ENCODE measurements at regions not wholly inside any gene's neighbourhood (a gene's known extent, or its start where the extent isn't known, plus 50 kb on each side); places are given as distances from the start of the nearest gene placed in this dataset.

GRCh38 chr7:82694022-82694421 is 250.4 kb upstream of the CACNA2D1 start:
- TF ChIP-seq POLR2A (IDR thresholded peaks at IDR 0.05): no peak
- TF ChIP-seq CTCF (IDR thresholded peaks at IDR 0.05): no peak
- TF ChIP-seq POLR2AphosphoS5 (IDR thresholded peaks at IDR 0.05): no peak
- TF ChIP-seq EP300 (IDR thresholded peaks at IDR 0.05): no peak
- no peak overlapping the region for H3K27ac ChIP-seq
- ATAC-seq (ENCODE audit: low FRiP score in 2 of 2) (no peak), DNase-seq (no peak)
- WGBS, 2 donors: 88 to 92% methylated on average over 5 of the region's 5 CpGs
- no peaks in the 10 kb centered on the region for H3K36me3 ChIP-seq
- no peaks in the 10 kb centered on the region for H3K4me1 ChIP-seq
- H3K4me3 ChIP-seq: no peak overlapping the region
- no peaks in the 10 kb centered on the region for H3K9me3 ChIP-seq
- H3K27me3 ChIP-seq: no peaks in the 10 kb centered on the region

DNA sequence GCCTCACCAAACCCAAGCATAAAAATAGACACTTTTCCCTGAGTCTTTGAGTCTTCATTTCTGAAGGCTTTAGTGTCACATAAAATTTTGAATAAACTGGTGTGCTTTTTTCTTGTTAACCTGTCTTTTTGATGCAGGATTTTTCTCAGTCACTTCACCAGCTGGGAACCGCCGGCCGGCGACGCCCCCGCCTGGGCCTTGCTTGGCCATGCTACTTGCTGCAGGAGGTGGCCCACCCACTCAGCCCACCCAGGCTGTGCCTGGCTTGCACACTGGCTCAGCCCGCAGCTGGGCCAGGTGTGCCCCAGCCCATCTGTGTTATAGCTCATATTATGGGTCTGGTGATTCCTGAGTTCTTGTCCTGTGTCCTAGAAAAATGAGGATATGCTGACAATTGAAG is 247.4 kb upstream of the CACNA2D1 start:
- Histone ChIP-seq H3K36me3 (no peaks in the 10 kb centered on the region), H3K9me3 (no peaks in the 10 kb centered on the region), H3K27me3 (no peaks in the 10 kb centered on the region), H3K4me3 (no peak overlapping the region), H3K4me1 (no peaks in the 10 kb centered on the region), H3K27ac (no peak overlapping the region)
- TF ChIP-seq EP300 (IDR thresholded peaks at IDR 0.05): no peak
- TF ChIP-seq CTCF (IDR thresholded peaks at IDR 0.05): no peak
- no peak for TF ChIP-seq POLR2A (IDR thresholded peaks at IDR 0.05)
- TF ChIP-seq POLR2AphosphoS5 (IDR thresholded peaks at IDR 0.05): no peak
- WGBS, 2 donors: 90 to 95% methylated on average over 7 of the region's 7 CpGs
- no peak for ATAC-seq (ENCODE audit: low FRiP score in 2 of 2)
- peak in 1 of 2 donors; percentile 83 for DNase-seq

- Histone ChIP-seq H3K27me3 (no peaks in the 10 kb centered on the region), H3K4me1 (no peaks in the 10 kb centered on the region), H3K27ac (no peak overlapping the region), H3K4me3 (no peak overlapping the region), H3K9me3 (no peaks in the 10 kb centered on the region), H3K36me3 (no peaks in the 10 kb centered on the region)
- 62 to 82% methylated on average over 1 of the region's 1 CpG for WGBS, 2 donors
- DNase-seq (no peak), ATAC-seq (ENCODE audit: low FRiP score in 2 of 2) (no peak)
- TF ChIP-seq CTCF (IDR thresholded peaks at IDR 0.05): no peak
- no peak for TF ChIP-seq POLR2AphosphoS5 (IDR thresholded peaks at IDR 0.05)
- no peak for TF ChIP-seq EP300 (IDR thresholded peaks at IDR 0.05)
- no peak for TF ChIP-seq POLR2A (IDR thresholded peaks at IDR 0.05)
Measured at GRCh38 chr7:82685214-82685613, 241.6 kb upstream of the CACNA2D1 start.

- no peak overlapping the region for H3K4me3 ChIP-seq
- H3K9me3 ChIP-seq: no peaks in the 10 kb centered on the region
- H3K36me3 ChIP-seq: no peaks in the 10 kb centered on the region
- H3K27ac ChIP-seq: no peak overlapping the region
- DNase-seq (no peak), ATAC-seq (ENCODE audit: low FRiP score in 2 of 2) (no peak)
- WGBS, 2 donors: 60 to 61% methylated on average over 2 of the region's 2 CpGs
- H3K4me1 ChIP-seq: peaks cover 0 to 13% (median 4%) of the 10 kb centered on the region in 4 donors
- no peaks in the 10 kb centered on the region for H3K27me3 ChIP-seq
- no peak for TF ChIP-seq CTCF (IDR thresholded peaks at IDR 0.05)
- TF ChIP-seq EP300 (IDR thresholded peaks at IDR 0.05): no peak
- no peak for TF ChIP-seq POLR2A (IDR thresholded peaks at IDR 0.05)
- no peak for TF ChIP-seq POLR2AphosphoS5 (IDR thresholded peaks at IDR 0.05)
Measured at GRCh38 chr7:82678716-82679115, 235.1 kb upstream of the CACNA2D1 start.

- WGBS, 2 donors: 19 to 23% methylated on average over 6 of the region's 6 CpGs
- no peak for TF ChIP-seq CTCF (IDR thresholded peaks at IDR 0.05)
- no peak overlapping the region for H3K27ac ChIP-seq
- H3K9me3 ChIP-seq: no peaks in the 10 kb centered on the region
- H3K4me1 ChIP-seq: peaks cover 0 to 13% (median 4%) of the 10 kb centered on the region in 4 donors
- H3K4me3 ChIP-seq: no peak overlapping the region
- no peak for DNase-seq
- no peak for ATAC-seq (ENCODE audit: low FRiP score in 2 of 2)
- H3K27me3 ChIP-seq: no peaks in the 10 kb centered on the region
- no peaks in the 10 kb centered on the region for H3K36me3 ChIP-seq
Measured at GRCh38 chr7:82678259-82678658, 234.7 kb upstream of the CACNA2D1 start.

All from upper lobe of left lung (tissue), 6 donors.